BJ (cell line): ENCODE measurements at regions not wholly inside any gene's neighbourhood (a gene's known extent, or its start where the extent isn't known, plus 50 kb on each side); places are given as distances from the start of the nearest gene placed in this dataset.

Experiments used
- CTCF ChIA-PET: fragments of 350-600 bp; formaldehyde crosslinking; extraction: SDS; loops from one replicate; lab custom pipeline; 2021; ENCODE audit warnings: antibody characterized with exemption, inconsistent platforms; lab: Yijun Ruan, JAX
- POLR2A ChIA-PET: fragments of 300-600 bp; sonication (Branson Sonifier 250); formaldehyde crosslinking; extraction: SDS; loops from one replicate; lab custom pipeline; 2021; ENCODE audit warnings: antibody characterized with exemption; lab: Charles Lee
- DNase-seq: peaks from one replicate; pipeline ENCODE4 v3.0.0-alpha.2; 2011; ENCODE audit warnings: low read depth
- H3K27me3 ChIP-seq: 2 replicates; pipeline ENCODE4 v1.6.0; 2011; ENCODE audit warnings: low read length; ENCODE audit not compliant: control insufficient read depth, insufficient read depth
- H3K36me3 ChIP-seq: 2 replicates; pipeline ENCODE4 v1.5.1; 2011; ENCODE audit warnings: low read length; ENCODE audit not compliant: control insufficient read depth, insufficient read depth
- H3K4me3 ChIP-seq: 2 replicates; pipeline ENCODE4 v1.5.1; 2011; ENCODE audit warnings: low read depth, mild to moderate bottlenecking, control low read depth, low read length
- TF ChIP-seq, protein P1 (sequence below): IDR thresholded peaks from 2 replicates; pipeline ENCODE4 v1.5.1; 2011; ENCODE audit warnings: low read depth, mild to moderate bottlenecking, control low read depth, inconsistent platforms, low read length, moderate library complexity; ENCODE audit not compliant: insufficient read depth

GRCh38 chr4:13118633-13119032, 365.5 kb downstream of the RAB28 start:
- Histone ChIP-seq H3K4me3 (no peak overlapping the region), H3K36me3 (no peaks in the 10 kb centered on the region), H3K27me3 (no peaks in the 10 kb centered on the region)
- CTCF ChIA-PET: no interaction called here
- no peak for DNase-seq
- TF ChIP-seq, protein P1, sequence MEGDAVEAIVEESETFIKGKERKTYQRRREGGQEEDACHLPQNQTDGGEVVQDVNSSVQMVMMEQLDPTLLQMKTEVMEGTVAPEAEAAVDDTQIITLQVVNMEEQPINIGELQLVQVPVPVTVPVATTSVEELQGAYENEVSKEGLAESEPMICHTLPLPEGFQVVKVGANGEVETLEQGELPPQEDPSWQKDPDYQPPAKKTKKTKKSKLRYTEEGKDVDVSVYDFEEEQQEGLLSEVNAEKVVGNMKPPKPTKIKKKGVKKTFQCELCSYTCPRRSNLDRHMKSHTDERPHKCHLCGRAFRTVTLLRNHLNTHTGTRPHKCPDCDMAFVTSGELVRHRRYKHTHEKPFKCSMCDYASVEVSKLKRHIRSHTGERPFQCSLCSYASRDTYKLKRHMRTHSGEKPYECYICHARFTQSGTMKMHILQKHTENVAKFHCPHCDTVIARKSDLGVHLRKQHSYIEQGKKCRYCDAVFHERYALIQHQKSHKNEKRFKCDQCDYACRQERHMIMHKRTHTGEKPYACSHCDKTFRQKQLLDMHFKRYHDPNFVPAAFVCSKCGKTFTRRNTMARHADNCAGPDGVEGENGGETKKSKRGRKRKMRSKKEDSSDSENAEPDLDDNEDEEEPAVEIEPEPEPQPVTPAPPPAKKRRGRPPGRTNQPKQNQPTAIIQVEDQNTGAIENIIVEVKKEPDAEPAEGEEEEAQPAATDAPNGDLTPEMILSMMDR: no peak
- POLR2A ChIA-PET: no interaction called here

DNA sequence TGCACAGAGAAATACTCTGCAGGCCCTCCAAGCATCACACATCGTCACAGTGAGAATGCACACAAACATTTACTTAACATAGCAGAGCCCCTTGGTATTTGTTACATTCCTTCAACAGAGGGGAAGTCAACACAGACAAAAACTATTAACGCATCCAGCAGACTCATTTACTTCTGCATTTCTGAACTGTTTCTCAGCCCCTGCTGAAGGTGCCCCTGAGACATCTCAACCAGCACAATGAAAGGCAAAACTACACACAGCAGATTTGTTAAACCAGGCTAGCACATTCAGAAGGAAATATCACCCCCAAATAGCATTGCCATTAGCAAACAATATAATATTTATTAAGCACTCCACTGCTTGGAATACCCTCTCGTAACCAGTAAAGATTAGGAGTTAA, 367.0 kb downstream of the RAB28 start:
- H3K4me3 ChIP-seq: no peak overlapping the region
- no peaks in the 10 kb centered on the region for H3K36me3 ChIP-seq
- no peaks in the 10 kb centered on the region for H3K27me3 ChIP-seq
- no peak for DNase-seq
- ChIA-PET POLR2A (no interaction called here), CTCF (no interaction called here)
- TF ChIP-seq, protein P1: no peak

DNA sequence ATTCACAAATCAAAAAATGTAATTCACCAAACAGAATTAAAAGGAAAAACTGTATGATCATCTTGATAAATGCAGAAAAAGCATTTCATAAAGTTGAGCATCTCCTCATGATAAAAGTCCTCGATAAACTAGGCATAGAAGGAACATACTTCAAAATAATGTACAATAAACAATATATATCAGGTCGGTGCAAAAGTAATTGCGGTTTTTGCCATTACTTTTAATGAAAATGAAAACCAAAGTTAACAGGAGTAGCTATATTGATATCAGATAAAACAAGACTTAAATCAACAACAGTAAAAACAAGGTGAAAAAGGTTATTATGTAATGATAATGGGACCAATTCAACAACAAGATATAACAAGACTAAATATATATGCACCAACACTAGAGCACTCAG, 372.1 kb downstream of the RAB28 start:
- DNase-seq: no peak
- H3K27me3 ChIP-seq: no peaks in the 10 kb centered on the region
- ChIA-PET CTCF (interaction anchor here (1.2 kb wide), 1 partner anchor 9 kb away, joined by 3 read pairs; no protein-coding TSS in a partner anchor), POLR2A (no interaction called here)
- H3K36me3 ChIP-seq: no peaks in the 10 kb centered on the region
- TF ChIP-seq, protein P1: no peak
- no peak overlapping the region for H3K4me3 ChIP-seq

GRCh38 chr4:13109536-13109935, 374.6 kb downstream of the RAB28 start:
- no peaks in the 10 kb centered on the region for H3K36me3 ChIP-seq
- no peak for DNase-seq
- H3K4me3 ChIP-seq: no peak overlapping the region
- ChIA-PET CTCF (no interaction called here), POLR2A (no interaction called here)
- no peaks in the 10 kb centered on the region for H3K27me3 ChIP-seq
- TF ChIP-seq, protein P1: no peak

DNA sequence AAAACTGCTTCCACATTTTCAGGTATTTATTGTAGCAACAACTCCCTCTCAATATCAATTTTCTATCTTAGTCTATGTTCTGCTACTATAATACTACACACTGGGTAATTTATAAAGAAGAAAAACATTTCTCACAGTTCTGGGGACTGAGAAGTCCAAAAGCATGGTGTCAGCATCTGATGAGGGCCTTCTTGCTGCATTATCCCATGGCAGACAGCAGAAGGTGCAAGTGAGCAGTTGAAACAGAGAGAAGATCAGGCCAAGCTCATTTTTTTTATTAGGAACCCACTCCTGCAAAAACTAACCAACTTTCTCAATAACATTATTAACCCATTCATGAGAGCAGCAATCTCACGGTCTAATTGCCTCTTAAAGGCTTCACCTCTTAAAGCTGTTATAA, 376.0 kb downstream of the RAB28 start:
- DNase-seq: no peak

More for the DNA sequence above, 376.0 kb downstream of the RAB28 start:
- ChIA-PET CTCF (no interaction called here), POLR2A (no interaction called here)
- no peak overlapping the region for H3K4me3 ChIP-seq
- no peaks in the 10 kb centered on the region for H3K36me3 ChIP-seq
- no peaks in the 10 kb centered on the region for H3K27me3 ChIP-seq
- TF ChIP-seq, protein P1: no peak
